Erythroblast (primary cell): ENCODE measurements at regions not wholly inside any gene's neighbourhood (a gene's known extent, or its start where the extent isn't known, plus 50 kb on each side); places are given as distances from the start of the nearest gene placed in this dataset.

Source experiments
- DNase-seq, 2 experiments: peaks; one replicate each; lab custom pipeline; 2025; lab: John Stamatoyannopoulos, UW
- GATA1 ChIP-seq: IDR thresholded peaks from 2 replicates; pipeline ENCODE4 v1.6.1; 2011; ENCODE audit warnings: low read depth, mild to moderate bottlenecking, control low read depth, low read length, moderate library complexity
- POLR2A ChIP-seq: IDR thresholded peaks from 2 replicates; pipeline ENCODE4 v1.6.1; 2011; ENCODE audit warnings: mild to moderate bottlenecking, low read length

DNA sequence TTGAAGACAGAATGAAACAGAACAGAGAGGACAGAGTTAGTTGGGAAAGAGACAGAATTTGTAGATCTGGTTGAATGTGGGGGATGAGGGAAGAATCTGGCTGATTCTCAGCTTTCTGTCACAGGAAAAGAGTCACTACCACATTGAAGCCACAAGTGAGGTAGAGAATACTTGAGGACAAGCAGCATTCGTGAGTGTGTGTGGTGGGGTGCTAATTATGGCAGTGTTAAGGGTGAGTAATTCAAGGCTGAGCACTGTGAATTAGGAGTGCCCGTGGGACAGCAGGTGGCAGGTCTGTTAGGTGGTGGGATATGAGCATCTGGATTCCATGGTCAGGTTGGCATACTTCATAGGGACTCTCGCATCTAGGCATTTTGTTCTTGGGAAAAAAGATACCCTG, 347.4 kb upstream of the PRICKLE1 start:
- TF ChIP-seq POLR2A (no peak), GATA1 (no peak)
- no peak for DNase-seq

DNA sequence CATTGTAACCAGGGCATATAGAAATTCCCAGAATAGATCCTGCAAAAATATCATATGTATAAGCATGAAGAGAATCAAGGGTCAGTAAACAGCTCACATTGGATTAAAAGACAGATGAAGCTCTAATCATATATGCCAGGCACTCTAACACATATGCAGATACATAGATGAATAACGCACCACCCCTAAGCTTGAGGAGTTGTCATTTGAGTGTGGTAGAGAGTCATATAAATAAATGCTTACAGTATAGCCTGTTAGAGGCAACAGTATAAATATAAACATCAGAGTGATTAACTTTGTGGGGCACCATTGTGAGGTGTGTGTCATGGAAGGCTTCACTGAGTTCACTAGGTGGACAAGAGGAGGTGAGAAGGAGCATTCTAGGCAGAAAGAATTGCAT, 346.7 kb upstream of the PRICKLE1 start:
- TF ChIP-seq GATA1: no peak
- TF ChIP-seq POLR2A: no peak
- no peak for DNase-seq

DNA sequence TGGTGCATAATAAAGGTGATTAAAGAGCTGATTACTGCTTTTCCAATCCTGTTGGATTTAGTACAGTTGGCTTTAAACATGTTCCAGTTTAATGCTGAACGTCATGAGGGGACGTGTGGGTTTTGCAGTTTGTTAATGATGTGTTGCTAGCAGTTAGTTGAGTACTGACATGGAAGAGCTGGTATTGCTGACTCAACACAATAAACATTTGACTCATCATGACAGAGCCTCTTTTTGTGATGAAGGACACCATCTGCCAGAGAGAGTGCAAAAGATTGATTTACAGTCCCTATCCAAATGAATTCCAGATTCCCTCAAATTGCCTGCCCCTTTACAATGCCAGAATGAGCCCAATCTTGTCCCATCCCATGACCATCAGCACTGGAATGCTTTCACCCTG, 346.2 kb upstream of the PRICKLE1 start:
- TF ChIP-seq GATA1 (no peak), POLR2A (no peak)
- DNase-seq: no peak

DNA sequence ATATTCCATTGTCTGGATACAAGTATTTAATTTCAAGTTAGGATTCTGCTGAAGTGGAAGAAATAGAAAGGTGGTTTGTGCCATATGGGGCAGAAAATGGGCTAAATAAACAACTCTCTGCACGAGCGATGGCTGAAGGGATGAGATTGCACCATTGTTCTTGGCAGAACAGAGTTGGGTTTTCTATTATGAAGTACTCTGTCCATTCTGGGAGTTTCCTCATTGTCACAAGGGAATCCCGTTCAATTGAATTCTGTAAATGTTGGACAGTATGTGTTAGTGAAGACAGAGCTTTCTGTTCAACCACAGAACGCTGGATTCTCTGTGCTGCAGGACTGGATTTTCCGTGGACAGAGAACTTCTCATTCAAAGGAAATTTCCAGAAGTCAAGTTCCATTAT, 345.5 kb upstream of the PRICKLE1 start:
- DNase-seq: no peak
- no peak for TF ChIP-seq POLR2A
- TF ChIP-seq GATA1: no peak

DNA sequence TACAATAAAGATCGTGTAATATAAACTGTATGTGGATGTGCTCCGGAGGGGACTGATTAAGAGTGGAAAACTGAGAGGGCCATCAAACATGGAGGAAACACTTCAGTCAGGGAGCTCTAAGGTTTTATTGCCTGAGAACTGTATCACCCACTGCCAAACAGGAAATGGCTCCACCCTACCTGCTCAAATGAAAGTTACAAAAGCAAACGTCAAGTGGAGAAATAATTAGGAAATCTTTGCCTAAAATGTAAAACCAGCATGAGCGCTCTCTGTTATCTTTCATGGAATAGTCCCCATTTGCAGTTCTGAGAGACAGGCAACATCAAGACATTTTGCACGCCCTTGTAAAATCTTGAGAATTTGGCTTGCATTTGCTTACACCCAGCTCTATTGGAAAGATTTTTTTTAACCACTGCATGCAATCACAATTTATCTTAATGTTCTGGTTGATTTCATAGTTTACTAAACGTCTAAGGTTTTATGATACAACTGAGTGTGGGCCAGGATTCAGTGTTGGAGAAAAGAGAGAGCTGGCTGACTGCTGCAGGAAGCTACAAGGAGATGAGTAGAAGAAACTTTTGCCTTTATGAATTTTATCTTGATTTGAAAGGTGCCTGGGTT, 344.0 kb upstream of the PRICKLE1 start:
- TF ChIP-seq POLR2A (no peak), GATA1 (no peak)
- DNase-seq: no peak

DNA sequence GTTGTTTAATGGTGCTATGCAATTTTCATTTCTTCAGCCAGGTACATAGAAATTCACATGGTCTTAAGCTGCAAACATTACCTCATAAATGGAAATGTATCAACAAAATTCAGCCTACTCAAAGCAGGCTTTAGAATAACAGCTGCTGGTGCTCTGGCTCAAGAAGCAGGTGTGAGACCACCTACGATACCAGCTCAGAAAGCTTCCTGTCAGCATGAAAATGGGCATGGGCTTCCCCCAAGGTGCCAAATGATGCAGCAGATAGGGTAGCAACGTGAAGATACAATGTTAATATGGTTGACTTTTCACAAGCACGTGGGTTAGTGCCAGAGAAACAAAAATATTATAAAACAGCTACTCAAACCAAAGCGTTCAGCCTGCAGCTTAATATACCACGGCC, 343.4 kb upstream of the PRICKLE1 start:
- TF ChIP-seq GATA1: no peak
- TF ChIP-seq POLR2A: no peak

DNA sequence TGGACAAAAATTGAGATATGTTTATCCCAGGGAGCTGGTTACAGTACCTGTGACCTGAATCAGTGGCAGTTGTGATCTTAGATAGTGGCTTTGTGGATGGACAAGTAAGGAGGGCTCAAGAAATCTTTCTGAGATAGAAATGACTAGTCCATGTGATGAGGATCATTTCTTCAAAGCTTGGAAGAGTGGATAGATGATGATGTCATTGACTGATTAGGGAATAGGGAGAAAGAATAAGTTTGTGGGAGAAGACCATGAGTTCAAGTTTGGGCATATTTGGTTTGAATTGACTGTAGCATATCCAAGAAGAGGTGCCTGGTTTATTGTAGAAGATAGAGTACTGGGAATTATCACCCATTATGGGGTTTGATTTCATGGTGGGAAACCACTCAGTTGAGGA, 336.7 kb upstream of the PRICKLE1 start:
- DNase-seq: no peak
- no peak for TF ChIP-seq GATA1
- no peak for TF ChIP-seq POLR2A

More for the DNA sequence above, 343.4 kb upstream of the PRICKLE1 start:
- DNase-seq: no peak

DNA sequence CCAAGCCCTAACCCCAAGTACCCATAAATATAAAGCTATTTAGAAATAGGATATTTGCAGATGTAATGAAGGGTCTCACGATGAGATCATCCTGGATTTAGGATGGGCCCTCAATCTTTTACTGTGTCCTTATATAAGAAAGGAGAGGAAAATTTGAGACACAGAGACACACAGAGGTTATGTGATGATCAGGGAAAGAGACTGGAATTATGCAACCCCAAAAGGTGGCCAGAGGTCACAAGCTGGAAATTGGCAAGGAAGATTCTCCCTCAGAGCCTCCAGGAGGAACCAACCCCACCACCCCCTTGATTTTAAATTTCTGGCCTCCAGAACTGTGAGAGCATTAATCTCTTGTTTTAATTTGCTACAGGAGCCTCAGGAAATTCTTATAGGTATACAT, 334.9 kb upstream of the PRICKLE1 start:
- no peak for TF ChIP-seq POLR2A
- no peak for TF ChIP-seq GATA1
- no peak for DNase-seq

DNA sequence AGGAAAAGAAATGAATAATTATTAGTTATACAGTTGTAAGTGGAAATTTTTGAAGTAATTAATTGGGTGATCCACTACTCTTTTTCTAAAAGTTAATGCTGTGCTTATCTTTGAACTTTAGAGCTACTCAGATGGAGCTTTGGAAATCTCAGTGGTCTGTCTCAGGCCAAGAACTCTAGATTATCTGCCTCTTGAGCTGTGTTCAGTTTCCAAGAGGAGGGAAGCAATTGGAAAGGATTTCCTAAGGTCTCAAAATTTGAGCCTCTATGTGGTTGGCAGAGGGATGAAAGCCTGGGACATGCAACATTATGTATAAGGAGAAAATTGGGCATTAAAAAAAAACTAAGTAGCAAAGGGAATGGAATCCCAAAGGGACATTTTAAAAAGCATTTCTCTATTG, 334.0 kb upstream of the PRICKLE1 start:
- DNase-seq: no peak
- TF ChIP-seq GATA1 (no peak), POLR2A (no peak)

DNA sequence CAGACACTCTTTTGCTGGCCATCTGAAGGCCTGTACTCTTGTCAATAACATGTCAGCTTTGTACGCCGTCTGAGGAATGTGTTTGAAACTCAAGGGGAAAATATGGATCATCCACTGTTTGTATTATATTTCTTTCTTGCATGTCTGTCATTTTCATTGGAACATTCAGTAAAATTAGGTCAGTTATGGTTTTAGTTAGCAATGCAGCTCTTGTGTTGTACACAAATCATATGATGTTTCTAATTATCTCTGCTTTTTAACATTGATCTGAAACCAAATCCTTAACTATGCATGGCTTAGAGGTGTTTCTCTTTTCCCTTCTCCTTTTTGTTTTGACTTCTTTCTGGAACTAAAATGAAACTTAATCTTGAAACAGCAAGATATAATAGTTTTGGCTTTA, 333.6 kb upstream of the PRICKLE1 start:
- no peak for DNase-seq
- TF ChIP-seq GATA1 (no peak), POLR2A (no peak)

DNA sequence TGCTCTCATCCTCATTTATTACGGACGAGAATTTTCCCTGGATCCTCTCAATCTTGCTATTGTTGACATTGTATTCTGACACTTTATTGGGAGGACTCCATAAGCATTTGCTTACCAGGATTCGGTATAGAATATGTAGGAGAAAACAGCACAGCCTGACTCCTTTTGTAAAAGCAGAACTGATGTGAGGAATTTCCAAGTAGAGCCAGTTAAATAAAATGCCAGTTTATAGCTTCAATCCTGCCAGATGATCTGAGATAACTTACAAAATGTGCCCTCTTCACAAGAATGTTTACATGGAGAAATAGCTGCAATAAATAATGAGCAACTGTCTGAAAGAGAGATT, 332.9 kb upstream of the PRICKLE1 start:
- no peak for DNase-seq

DNA sequence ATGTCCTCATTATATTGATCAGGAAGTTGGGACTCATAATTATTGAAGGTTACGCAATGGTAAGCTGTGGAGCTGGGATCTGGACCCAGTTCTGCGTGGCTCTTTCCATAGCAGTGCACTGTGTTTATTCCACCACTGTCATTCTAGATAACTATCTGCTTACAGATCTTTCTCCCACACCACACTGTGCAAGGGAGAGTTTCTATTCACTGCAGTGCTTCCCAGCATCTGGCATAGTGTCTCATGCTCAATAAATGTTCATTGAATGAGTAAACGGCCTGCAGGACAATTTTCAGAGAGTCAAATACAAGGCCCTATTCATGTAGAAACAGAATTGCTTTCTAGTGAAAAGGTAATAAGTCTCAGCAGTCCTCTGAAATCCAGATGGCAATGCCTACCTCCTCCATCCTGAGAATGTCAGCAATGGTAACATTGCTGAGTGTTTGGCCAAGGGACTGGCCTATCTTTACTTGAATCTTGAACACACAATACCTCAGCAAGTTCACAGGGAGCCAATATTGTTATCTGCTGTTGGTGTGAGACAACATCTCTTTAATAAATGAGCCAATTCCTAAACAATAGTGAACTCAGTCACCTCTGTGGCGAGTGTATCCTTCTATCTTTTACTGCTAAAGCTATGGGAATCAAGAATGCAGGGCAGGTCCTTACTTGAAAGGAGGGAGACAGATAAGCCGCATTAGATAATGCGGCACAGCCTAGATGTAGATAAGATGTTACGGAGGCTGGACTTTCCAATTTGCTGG, 332.4 kb upstream of the PRICKLE1 start:
- DNase-seq: no peak
- no peak for TF ChIP-seq POLR2A
- no peak for TF ChIP-seq GATA1

More for the DNA sequence above, 332.9 kb upstream of the PRICKLE1 start:
- TF ChIP-seq GATA1 (no peak), POLR2A (no peak)

DNA sequence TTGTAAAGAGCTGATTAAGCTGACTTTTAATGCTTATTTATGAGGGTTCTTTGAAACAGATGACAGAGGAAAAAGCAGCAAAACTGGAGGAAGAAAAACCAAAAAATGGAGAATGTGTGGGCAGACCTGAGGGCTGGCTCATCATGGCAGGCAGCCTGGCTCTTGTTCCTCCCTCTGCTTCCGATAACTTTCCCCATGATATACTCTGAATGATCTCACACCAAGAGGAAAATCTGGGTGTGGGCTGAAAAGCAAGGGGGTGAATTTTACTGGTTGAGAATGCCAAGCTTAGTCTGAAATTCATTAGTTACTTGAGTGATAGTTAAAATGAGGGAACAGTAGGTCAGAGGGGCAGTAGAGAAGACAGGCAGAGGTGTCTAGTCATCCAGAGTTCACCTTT, 330.1 kb upstream of the PRICKLE1 start:
- TF ChIP-seq POLR2A (no peak), GATA1 (no peak)
- DNase-seq: no peak

DNA sequence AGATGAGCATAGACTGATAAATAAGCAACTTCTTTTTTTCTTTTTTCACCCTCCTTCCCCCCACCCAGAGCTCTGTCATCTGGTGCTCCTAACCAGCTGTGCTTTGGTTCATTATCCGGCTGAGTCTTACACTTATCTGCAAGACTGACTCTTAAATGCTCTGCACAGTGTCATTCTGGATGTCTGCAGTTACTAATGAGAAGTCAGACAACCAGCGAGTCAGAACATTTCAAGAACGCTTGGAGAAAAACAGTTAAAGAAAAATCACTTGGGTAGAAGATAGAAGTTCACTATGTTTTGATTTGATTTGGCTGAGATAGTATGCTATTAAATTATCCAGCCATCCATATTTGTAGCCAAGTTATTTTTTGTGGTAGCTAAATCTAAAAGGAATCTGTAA, 328.9 kb upstream of the PRICKLE1 start:
- DNase-seq: no peak
- no peak for TF ChIP-seq POLR2A
- no peak for TF ChIP-seq GATA1

DNA sequence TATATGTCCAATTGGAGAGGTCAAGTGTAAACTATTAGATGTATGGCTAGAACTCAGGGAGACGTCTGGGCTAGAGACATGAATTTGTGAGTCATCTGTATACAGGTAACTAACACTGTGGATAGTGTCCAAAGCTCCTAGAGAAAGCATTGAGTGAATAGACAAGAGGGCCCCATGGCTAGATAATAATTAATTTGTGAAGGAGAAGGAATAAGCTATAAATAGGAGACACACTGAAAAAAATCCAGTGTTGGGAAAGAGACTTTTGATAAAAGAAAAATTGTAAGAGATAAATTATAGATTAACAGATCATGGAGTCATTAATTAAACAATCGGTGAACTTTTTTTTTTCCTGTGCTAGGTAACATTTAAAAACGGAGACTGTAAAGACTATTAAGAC, 326.6 kb upstream of the PRICKLE1 start:
- no peak for TF ChIP-seq GATA1
- TF ChIP-seq POLR2A: no peak
- no peak for DNase-seq
